ENCODE measurements at regions not wholly inside any gene's neighbourhood (a gene's known extent, or its start where the extent isn't known, plus 50 kb on each side); places are given as distances from the start of the nearest gene placed in this dataset.

DNA sequence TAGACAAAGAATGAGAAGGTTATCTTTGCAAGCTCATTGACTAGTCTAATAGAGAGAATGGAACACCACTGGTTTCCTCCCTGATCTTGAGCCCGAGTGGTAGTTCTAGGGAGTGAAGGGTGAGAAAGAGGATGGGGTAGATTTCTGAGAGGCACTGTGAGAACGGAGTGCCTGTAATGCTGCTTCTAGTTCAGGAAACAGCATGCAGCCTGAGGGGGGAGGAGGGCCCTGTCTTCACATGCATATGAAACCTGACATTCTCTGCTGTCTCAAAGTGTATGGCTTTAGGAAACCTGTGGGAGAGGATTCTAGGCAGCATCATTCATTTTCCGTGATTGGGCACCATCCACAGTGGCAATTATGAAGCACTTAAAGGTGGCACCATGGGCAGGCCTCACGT, 259.4 kb upstream of the MAN1A1 start:
- H3K4me1 ChIP-seq (ENCODE audit: control insufficient read depth, insufficient read depth, low read length): no peaks in the 10 kb centered on the region
- TF ChIP-seq, protein P1, sequence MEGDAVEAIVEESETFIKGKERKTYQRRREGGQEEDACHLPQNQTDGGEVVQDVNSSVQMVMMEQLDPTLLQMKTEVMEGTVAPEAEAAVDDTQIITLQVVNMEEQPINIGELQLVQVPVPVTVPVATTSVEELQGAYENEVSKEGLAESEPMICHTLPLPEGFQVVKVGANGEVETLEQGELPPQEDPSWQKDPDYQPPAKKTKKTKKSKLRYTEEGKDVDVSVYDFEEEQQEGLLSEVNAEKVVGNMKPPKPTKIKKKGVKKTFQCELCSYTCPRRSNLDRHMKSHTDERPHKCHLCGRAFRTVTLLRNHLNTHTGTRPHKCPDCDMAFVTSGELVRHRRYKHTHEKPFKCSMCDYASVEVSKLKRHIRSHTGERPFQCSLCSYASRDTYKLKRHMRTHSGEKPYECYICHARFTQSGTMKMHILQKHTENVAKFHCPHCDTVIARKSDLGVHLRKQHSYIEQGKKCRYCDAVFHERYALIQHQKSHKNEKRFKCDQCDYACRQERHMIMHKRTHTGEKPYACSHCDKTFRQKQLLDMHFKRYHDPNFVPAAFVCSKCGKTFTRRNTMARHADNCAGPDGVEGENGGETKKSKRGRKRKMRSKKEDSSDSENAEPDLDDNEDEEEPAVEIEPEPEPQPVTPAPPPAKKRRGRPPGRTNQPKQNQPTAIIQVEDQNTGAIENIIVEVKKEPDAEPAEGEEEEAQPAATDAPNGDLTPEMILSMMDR (IDR thresholded peaks at IDR 0.05): no peak
- TF ChIP-seq POLR2AphosphoS5 (IDR thresholded peaks at IDR 0.05; ENCODE audit: low read depth, low read length): no peak
- no peak for TF ChIP-seq SIN3A (IDR thresholded peaks at IDR 0.05; ENCODE audit: borderline replicate concordance, insufficient read depth, low read depth, low read length)
- no peak for TF ChIP-seq TCF7L2 (IDR thresholded peaks at IDR 0.05; ENCODE audit: low read depth, low read length)
- TF ChIP-seq, protein P2, sequence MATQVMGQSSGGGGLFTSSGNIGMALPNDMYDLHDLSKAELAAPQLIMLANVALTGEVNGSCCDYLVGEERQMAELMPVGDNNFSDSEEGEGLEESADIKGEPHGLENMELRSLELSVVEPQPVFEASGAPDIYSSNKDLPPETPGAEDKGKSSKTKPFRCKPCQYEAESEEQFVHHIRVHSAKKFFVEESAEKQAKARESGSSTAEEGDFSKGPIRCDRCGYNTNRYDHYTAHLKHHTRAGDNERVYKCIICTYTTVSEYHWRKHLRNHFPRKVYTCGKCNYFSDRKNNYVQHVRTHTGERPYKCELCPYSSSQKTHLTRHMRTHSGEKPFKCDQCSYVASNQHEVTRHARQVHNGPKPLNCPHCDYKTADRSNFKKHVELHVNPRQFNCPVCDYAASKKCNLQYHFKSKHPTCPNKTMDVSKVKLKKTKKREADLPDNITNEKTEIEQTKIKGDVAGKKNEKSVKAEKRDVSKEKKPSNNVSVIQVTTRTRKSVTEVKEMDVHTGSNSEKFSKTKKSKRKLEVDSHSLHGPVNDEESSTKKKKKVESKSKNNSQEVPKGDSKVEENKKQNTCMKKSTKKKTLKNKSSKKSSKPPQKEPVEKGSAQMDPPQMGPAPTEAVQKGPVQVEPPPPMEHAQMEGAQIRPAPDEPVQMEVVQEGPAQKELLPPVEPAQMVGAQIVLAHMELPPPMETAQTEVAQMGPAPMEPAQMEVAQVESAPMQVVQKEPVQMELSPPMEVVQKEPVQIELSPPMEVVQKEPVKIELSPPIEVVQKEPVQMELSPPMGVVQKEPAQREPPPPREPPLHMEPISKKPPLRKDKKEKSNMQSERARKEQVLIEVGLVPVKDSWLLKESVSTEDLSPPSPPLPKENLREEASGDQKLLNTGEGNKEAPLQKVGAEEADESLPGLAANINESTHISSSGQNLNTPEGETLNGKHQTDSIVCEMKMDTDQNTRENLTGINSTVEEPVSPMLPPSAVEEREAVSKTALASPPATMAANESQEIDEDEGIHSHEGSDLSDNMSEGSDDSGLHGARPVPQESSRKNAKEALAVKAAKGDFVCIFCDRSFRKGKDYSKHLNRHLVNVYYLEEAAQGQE (IDR thresholded peaks at IDR 0.05; ENCODE audit: insufficient read depth in 1 of 2, low read depth in 2 of 2, low read length in 1 of 2): no peak
- H3K27ac ChIP-seq (ENCODE audit: low read length): no peak overlapping the region
- H3K9me3 ChIP-seq (ENCODE audit: control insufficient read depth, insufficient read depth, low read depth, low read length): no peaks in the 10 kb centered on the region
- no peaks in the 10 kb centered on the region for H3K36me3 ChIP-seq (ENCODE audit: control insufficient read depth, insufficient read depth, low read length)
- intact Hi-C loops (cut with micrococcal nuclease; ENCODE audit: unreplicated experiment): no loop called here
- H3K27me3 ChIP-seq (ENCODE audit: control insufficient read depth, insufficient read depth, low read length): no peaks in the 10 kb centered on the region
- no TSS peak for BruUV-seq (replicated peaks)
- ATAC-seq: no peak
- H3K4me3 ChIP-seq (ENCODE audit: low read depth in 2 of 2, low read length in 2 of 2): no peak overlapping the region
- POLR2A ChIA-PET: no interaction called here
- no peak for DNase-seq (ENCODE audit: low read depth, low spot score)
- CTCF ChIA-PET: no interaction called here
- in situ Hi-C loops (cut with HindIII; ENCODE audit: low pct_unique_long_range_greater_than_20kb, low sequenced_read_pairs): no loop called here

DNA sequence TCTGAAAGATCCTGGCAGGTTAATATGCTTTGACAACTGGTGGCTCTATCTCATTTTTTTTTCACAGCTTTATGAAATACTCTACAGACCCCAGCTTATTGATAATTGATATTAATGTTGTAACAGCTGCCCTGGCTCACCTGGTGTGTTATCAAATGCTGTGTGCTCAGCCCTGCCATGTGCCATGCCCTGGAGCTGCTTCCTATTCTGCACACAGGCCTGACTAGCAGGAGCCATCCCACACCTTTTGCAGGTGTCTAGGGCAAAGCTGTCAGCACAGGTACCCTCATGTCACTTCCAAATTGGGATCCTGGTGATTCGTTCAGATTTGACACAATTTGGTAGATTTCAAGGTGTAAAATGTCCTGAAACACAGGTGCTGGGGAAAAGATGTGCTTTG, 254.6 kb upstream of the MAN1A1 start:
- Histone ChIP-seq H3K9me3 (ENCODE audit: control insufficient read depth, insufficient read depth, low read depth, low read length) (no peaks in the 10 kb centered on the region), H3K27me3 (ENCODE audit: control insufficient read depth, insufficient read depth, low read length) (no peaks in the 10 kb centered on the region), H3K4me1 (ENCODE audit: control insufficient read depth, insufficient read depth, low read length) (no peaks in the 10 kb centered on the region), H3K36me3 (ENCODE audit: control insufficient read depth, insufficient read depth, low read length) (no peaks in the 10 kb centered on the region), H3K27ac (ENCODE audit: low read length) (no peak overlapping the region), H3K4me3 (ENCODE audit: low read depth in 2 of 2, low read length in 2 of 2) (no peak overlapping the region)
- ATAC-seq (no peak), DNase-seq (ENCODE audit: low read depth, low spot score) (no peak)
- intact Hi-C loops (cut with micrococcal nuclease; ENCODE audit: unreplicated experiment): no loop called here
- TF ChIP-seq, protein P1 (IDR thresholded peaks at IDR 0.05): no peak
- TF ChIP-seq, protein P2 (IDR thresholded peaks at IDR 0.05; ENCODE audit: insufficient read depth in 1 of 2, low read depth in 2 of 2, low read length in 1 of 2): no peak
- no peak for TF ChIP-seq POLR2AphosphoS5 (IDR thresholded peaks at IDR 0.05; ENCODE audit: low read depth, low read length)
- no peak for TF ChIP-seq SIN3A (IDR thresholded peaks at IDR 0.05; ENCODE audit: borderline replicate concordance, insufficient read depth, low read depth, low read length)
- TF ChIP-seq TCF7L2 (IDR thresholded peaks at IDR 0.05; ENCODE audit: low read depth, low read length): no peak
- ChIA-PET CTCF (no interaction called here), POLR2A (no interaction called here)
- in situ Hi-C loops (cut with HindIII; ENCODE audit: low pct_unique_long_range_greater_than_20kb, low sequenced_read_pairs): no loop called here
- BruUV-seq (replicated peaks): no TSS peak
